Endodermal cell (in vitro differentiated cells): ENCODE measurements at regions not wholly inside any gene's neighbourhood (a gene's known extent, or its start where the extent isn't known, plus 50 kb on each side); places are given as distances from the start of the nearest gene placed in this dataset.

Source experiments
- DNase-seq: peaks from one replicate; pipeline ENCODE4 v3.0.0-alpha.2; 2017
- H3K27ac ChIP-seq: 2 replicates; pipeline ENCODE4 v1.5.1; 2013; ENCODE audit warnings: mild to moderate bottlenecking, low read depth, low read length, moderate library complexity
- H3K27me3 ChIP-seq: 2 replicates; pipeline ENCODE4 v1.6.1; 2013; ENCODE audit warnings: mild to moderate bottlenecking, low read length, moderate library complexity; ENCODE audit not compliant: insufficient read depth, control insufficient read depth, poor library complexity, severe bottlenecking
- H3K36me3 ChIP-seq: 2 replicates; pipeline ENCODE4 v1.7.0; 2013; ENCODE audit warnings: mild to moderate bottlenecking, low read length, moderate library complexity; ENCODE audit not compliant: control insufficient read depth, insufficient read depth
- H3K4me1 ChIP-seq: one replicate; pipeline ENCODE4 v1.7.0; 2013; ENCODE audit warnings: low read length; ENCODE audit not compliant: control insufficient read depth, insufficient read depth
- H3K4me3 ChIP-seq: 2 replicates; pipeline ENCODE4 v1.5.1; 2013; ENCODE audit warnings: mild to moderate bottlenecking, low read length, moderate library complexity
- H3K9ac ChIP-seq: 2 replicates; pipeline ENCODE4 v1.6.1; 2013; ENCODE audit warnings: mild to moderate bottlenecking, low read length, moderate library complexity; ENCODE audit not compliant: poor library complexity, severe bottlenecking; ENCODE audit errors: extremely low read depth
- H3K9me3 ChIP-seq: 2 replicates; pipeline ENCODE4 v1.6.1; 2013; ENCODE audit warnings: mild to moderate bottlenecking, low read length, moderate library complexity; ENCODE audit not compliant: control insufficient read depth
- H3K27ac Mint-ChIP-seq: 2 replicates; pipeline ENCODE4 v1.8.0; 2020; ENCODE audit warnings: mixed read lengths
- H3K27me3 Mint-ChIP-seq: 2 replicates; pipeline ENCODE4 v1.8.0; 2021; ENCODE audit warnings: mild to moderate bottlenecking, mixed read lengths; ENCODE audit not compliant: insufficient read depth
- H3K36me3 Mint-ChIP-seq: 2 replicates; pipeline ENCODE4 v1.8.0; 2020; ENCODE audit warnings: low read depth, mixed read lengths
- H3K4me1 Mint-ChIP-seq: 2 replicates; pipeline ENCODE4 v1.8.0; 2020; ENCODE audit warnings: mixed read lengths
- H3K4me3 Mint-ChIP-seq: 2 replicates; pipeline ENCODE4 v1.8.0; 2020; ENCODE audit warnings: mild to moderate bottlenecking, moderate library complexity, mixed read lengths
- H3K9me3 Mint-ChIP-seq: 2 replicates; pipeline ENCODE4 v1.8.0; 2020; ENCODE audit warnings: mild to moderate bottlenecking, mixed read lengths
- CTCF ChIP-seq: fragments of 200-600 bp; sonication (generic); conservative IDR thresholded peaks from 2 replicates; pipeline ENCODE4 v1.5.0; 2021; ENCODE audit warnings: antibody characterized with exemption, mild to moderate bottlenecking
- WGBS, 2 experiments: methylation state at CpG; one replicate each; pipeline versions ENCODE4 v1.1.5 to v1.1.7; 2013; ENCODE audit warnings: missing lambda C conversion rate in 2 of 2, mixed read lengths in 1 of 2; ENCODE audit not compliant: insufficient coverage in 1 of 2, insufficient read length in 1 of 2; 5-methylcytosine and 5-hydroxymethylcytosine counted together

DNA sequence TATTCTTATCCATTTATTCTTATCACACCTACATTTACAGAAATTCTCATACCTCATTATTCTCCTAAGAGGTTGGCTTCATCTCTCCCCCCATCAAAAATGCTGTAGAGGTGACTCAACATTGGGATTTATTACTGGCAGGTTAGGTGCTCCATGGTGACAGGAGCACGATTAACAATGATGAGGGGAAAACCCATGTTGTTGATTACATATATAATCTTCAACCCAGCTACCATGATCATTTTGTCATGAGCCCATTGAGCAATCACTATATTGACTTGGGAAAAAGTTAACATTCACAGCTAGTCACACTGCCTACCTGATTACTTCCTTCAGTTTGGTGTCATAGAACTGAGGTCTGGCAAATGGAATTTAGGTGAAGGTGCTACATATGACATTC is 712.1 kb upstream of the CHRM3 start:
- H3K36me3 Mint-ChIP-seq, result no peaks in the 10 kb centered on the region
- H3K4me3 ChIP-seq, result no peak overlapping the region
- H3K27ac Mint-ChIP-seq, result no peak overlapping the region
- peaks cover 4% of the 10 kb centered on the region for H3K4me1 ChIP-seq
- no peak for TF ChIP-seq CTCF
- peaks cover 5% of the 10 kb centered on the region for H3K9me3 Mint-ChIP-seq
- peaks cover 24% of the 10 kb centered on the region for H3K4me1 Mint-ChIP-seq
- peaks cover 81% of the 10 kb centered on the region for H3K27me3 ChIP-seq
- DNase-seq, result no peak
- 60 to 91% methylated on average over 1 of the region's 1 CpG for WGBS, 2 experiments
- no peak overlapping the region for H3K4me3 Mint-ChIP-seq
- H3K36me3 ChIP-seq, result no peaks in the 10 kb centered on the region
- H3K9me3 ChIP-seq, result peaks cover 15% of the 10 kb centered on the region
- peaks cover 80% of the 10 kb centered on the region for H3K27me3 Mint-ChIP-seq
- no peak overlapping the region for H3K9ac ChIP-seq
- H3K27ac ChIP-seq, result no peak overlapping the region

- no peak overlapping the region for H3K4me3 Mint-ChIP-seq
- Histone ChIP-seq H3K36me3 (no peaks in the 10 kb centered on the region), H3K4me1 (peaks cover 4% of the 10 kb centered on the region), H3K9ac (no peak overlapping the region), H3K9me3 (peaks cover 15% of the 10 kb centered on the region), H3K4me3 (peak overlapping the region; percentile 12), H3K27ac (no peak overlapping the region), H3K27me3 (peaks cover 74% of the 10 kb centered on the region)
- TF ChIP-seq CTCF, result no peak
- no peaks in the 10 kb centered on the region for H3K36me3 Mint-ChIP-seq
- peaks cover 27% of the 10 kb centered on the region for H3K4me1 Mint-ChIP-seq
- H3K27me3 Mint-ChIP-seq, result peaks cover 82% of the 10 kb centered on the region
- WGBS, 2 experiments, result 80 to 88% methylated on average over 3 of the region's 3 CpGs
- H3K9me3 Mint-ChIP-seq, result peaks cover 5% of the 10 kb centered on the region
- no peak overlapping the region for H3K27ac Mint-ChIP-seq
- DNase-seq, result no peak
Measured at GRCh38 chr1:238673561-238673960, 712.8 kb upstream of the CHRM3 start.

- TF ChIP-seq CTCF, result no peak
- Mint-ChIP-seq H3K27ac (no peak overlapping the region), H3K27me3 (peaks cover 79% of the 10 kb centered on the region), H3K4me1 (peaks cover 27% of the 10 kb centered on the region), H3K4me3 (no peak overlapping the region), H3K9me3 (peaks cover 5% of the 10 kb centered on the region), H3K36me3 (no peaks in the 10 kb centered on the region)
- DNase-seq, result no peak
- 96% methylated on average over 3 of the region's 3 CpGs; no CpG with 5 or more reads in 1 of the 2 experiments for WGBS, 2 experiments
- Histone ChIP-seq H3K27ac (no peak overlapping the region), H3K9me3 (peaks cover 15% of the 10 kb centered on the region), H3K36me3 (no peaks in the 10 kb centered on the region), H3K4me3 (no peak overlapping the region), H3K27me3 (peaks cover 66% of the 10 kb centered on the region), H3K9ac (no peak overlapping the region), H3K4me1 (peaks cover 4% of the 10 kb centered on the region)
Measured at GRCh38 chr1:238672806-238673205, 713.6 kb upstream of the CHRM3 start.
